Urothelium cell line (cell line): ENCODE measurements at regions not wholly inside any gene's neighbourhood (a gene's known extent, or its start where the extent isn't known, plus 50 kb on each side); places are given as distances from the start of the nearest gene placed in this dataset.
"Not testable (repeated sequence)": the region's sequence is repeated elsewhere in the genome, so short reads cannot be mapped to it uniquely, and the experiment has no call there.

Experiments
- DNase-seq: peaks from one replicate; pipeline ENCODE4 v3.0.0; 2011; ENCODE audit warnings: low spot score, mixed read lengths
- FAIRE-seq: peaks from 2 replicates; lab custom pipeline; 2011; peaks lifted over from hg19 to GRCh38; lab: Jason Lieb, UNC

DNA sequence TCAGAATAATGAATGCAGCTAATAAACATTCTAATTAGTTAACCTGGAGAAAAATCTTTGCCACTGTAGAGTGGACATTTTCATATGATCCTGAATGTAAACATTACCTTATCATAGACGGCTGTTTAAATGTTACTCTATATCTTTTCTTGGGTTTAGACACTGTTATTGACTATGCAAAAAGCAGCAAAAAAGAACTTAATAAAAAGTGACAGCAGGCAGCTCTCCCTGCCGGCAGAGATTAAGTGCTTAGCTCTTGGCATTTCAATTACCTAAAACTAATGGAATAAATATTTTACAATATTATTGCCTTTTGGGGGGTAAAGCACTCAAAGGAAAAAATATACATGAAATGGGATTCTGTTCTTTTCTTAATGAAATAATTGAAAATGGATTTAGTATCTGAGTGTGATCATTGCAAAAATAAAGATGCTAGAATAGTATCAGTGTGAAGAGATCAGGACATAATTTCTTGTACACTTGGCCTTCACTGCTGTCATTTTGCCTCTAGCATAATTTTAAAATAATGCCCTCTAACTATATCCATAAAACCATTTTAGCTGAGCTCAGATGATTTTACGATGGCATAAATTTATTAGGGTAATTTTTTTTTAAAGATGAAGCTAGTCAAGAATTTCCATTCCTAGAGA is 203.4 kb upstream of the DPP10 start:
- DNase-seq: no peak
- FAIRE-seq: no peak

DNA sequence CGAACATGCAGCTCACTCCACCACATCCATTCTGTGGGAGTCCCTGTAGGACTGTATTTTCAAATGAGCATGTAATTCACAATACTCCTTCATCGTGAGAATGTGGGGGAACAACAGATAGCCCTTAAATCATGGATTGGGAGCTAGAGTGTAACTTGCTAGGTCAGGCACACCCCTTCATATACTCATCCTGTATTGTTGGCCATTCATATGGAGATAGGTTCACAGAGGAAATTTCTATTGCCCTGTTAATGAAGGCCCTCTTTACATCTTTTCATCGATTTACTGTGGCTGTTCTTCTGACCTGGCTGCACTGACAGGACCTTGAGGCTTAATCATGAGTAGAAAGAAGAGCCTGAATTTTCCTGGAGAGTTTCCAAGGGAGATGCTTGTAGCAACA is 193.8 kb upstream of the DPP10 start:
- DNase-seq (no peak), FAIRE-seq (no peak)

DNA sequence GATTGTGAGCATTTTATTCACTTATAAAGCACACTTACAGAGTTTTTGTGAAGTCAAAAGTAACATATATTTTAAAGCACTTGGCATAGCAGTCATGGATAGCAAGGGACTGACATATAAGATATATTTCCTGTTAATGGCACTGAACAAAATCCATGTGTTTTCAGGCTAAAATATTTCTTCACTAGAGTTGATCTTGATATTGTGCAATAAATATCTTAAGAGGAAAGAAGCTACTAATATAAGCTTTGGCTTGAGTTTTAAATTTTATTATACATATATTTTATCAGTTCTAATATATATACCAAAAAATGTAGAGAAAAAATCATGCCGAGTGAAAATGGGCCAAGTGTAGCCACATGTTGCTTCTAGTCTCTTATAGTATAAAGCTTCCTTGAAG is 189.7 kb upstream of the DPP10 start:
- FAIRE-seq (no peak), DNase-seq (no peak)

DNA sequence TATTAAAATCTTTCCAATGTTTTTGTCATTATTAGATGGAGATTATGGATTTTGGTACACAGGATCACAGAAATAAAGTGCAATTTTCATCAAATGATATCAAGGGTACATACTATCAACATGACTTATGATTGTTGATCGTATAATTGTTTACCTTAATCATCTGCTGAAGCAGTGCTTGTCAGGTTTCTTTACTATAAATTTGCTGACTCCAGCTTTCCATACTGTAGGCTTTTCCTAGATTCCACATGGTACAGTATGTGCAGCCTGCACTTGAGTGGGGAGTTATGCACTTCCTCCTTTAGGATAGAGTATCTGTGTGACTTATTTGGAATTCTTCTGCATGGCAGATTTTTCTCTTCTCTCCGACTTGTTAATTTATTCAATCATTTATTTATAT is 187.6 kb upstream of the DPP10 start:
- no peak for FAIRE-seq
- DNase-seq: no peak

DNA sequence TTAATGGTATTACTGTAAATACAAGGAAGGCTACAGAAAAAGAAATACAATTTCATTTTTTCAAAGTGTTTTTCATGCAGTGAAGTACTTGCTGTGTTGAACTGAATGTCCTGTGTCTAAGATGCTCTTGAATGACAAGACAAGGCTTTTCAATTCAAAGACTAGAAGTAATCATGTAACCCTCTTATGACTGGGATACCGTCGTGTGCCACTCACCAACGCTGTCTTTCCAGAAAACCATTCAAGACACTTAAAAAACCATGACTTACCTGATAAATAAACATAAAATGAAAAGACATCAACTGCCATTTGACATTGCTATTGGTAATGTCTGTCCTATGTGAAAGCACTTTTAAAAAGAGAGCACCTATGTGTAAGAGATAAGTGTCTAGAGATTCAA is 183.1 kb upstream of the DPP10 start:
- DNase-seq (no peak), FAIRE-seq (no peak)

DNA sequence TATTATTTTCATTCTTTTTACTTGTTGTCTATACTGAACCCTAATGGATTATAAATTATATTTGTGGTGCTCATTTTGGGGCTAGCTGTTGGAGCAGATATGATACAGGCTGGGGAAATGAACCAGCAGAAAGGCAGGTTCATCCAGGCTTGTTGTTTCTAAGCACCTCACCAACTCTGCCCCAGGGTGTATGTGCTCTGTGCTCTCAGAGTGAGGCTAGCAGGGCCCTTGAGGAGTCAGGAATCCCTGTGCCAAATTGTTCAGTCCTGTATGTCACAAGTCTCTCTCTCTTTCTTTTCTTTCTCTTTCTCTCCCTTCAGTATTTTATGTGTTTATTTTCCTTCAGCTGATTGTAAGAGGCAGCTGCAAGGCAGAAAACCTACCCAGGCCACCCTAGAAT is 181.1 kb upstream of the DPP10 start:
- DNase-seq: no peak
- FAIRE-seq: no peak

DNA sequence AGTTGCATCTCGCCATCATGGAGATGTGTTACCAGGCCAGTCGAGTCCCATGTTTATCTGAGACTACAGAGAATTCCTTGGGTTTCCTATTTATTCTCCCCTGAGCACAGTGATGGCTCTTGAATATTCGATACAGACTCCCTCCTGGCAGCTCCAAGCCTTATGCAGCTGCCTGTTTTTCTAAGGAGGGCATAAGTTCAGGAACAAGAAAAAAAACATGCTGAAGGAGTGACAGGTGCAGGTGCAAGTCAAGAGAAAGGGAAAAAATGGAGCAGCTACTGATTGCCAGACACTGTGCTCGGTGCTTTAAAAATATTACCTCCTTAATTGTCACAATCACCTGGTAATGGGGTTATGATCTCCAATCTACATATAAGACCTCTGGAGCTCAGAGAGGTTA is 177.2 kb upstream of the DPP10 start:
- FAIRE-seq: no peak
- DNase-seq: no peak

DNA sequence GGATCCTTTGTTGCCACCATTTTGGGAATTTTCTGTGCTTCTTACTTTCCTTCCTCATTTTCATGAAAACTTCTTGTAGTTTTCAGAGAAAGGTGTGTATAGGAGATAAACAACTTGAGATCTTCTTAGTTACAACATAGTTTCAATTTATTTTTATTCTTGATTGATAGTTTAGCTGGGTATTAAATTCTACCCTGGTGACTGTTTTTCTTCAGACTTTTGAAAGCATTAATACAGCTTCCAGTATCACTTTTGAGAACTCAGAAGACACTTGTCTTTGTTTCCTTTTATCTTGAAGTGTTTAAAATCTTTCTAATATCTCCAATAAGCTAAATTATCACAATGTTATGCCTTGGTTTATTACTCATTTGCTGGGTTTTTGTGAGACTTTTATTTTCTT is 167.5 kb upstream of the DPP10 start:
- no peak for FAIRE-seq

DNA sequence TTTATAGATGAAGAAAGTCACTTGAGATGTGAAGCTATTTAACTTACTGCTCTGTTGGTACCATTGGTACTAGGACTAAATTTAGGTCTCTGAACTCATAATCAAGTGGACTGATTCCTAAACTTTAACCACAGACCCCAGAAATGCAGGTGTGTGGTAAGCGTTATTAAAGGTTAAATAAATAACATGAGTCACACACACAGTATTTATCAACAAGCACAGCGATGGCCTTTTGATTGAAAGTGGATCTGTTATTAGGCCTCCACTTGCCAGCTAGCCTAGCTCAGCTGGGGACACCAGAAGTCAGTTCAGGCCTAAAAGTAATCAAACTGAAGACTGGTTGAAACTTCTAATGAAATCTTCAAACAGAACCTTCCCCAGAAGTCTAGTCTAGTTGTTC is 161.3 kb upstream of the DPP10 start:
- DNase-seq (no peak), FAIRE-seq (no peak)

More for the DNA sequence above, 167.5 kb upstream of the DPP10 start:
- no peak for DNase-seq

DNA sequence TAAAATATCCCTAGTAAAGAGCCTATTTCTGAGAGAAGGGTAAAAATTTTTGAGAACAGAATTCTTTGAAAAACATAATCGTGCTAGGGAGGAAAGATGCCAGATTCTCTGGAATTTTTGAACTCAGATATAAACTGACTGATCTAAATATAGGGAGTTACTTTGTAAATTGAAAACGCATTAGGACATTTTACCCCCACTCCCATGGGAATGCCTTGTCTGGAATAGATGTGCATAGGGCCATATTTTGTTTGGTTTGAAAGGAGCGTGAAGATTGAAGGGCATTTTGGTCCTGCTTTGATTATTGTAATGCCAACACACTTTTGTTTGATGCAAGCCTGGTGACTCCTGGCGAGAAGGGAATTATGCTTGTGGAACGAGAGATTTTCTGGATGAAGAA is 158.7 kb upstream of the DPP10 start:
- no peak for FAIRE-seq
- no peak for DNase-seq

DNA sequence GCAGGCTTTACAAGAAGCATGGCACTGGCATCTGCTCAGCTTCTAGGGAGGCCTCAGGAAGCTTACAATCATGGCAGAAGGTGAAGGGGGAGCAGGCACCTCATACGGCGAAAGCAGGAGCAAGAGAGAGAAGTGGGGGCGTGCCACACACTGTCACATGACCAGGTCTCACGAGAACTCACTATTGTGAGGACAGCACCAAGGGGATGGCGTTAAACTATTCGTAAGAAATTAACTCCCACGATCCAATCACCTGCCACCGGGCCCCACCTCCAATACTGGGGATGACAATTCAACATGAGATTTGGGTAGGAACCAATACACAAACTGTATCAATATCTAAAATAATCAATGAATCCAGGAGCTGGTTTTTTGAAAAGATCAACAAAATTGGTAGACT is 156.0 kb upstream of the DPP10 start:
- FAIRE-seq: no peak
- DNase-seq: no peak

DNA sequence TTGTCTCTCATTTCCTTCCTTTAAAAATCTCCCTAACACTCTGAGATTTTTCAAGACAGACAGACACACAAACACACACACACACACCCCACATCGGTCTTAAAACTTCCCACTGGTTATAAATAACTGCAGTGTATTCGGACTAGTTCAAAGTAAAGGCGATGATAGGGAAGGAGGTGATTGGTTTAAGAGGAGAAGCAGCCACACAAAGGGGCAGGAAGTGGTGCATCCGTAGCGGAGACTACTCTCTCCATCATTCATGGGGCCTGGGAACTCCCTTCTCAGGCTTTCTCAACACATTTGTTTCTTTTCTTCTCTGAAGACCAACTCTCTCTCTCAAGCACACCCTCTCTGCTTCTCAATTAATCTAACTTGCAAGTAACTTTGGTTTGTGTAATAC is 149.1 kb upstream of the DPP10 start:
- no peak for FAIRE-seq
- no peak for DNase-seq

DNA sequence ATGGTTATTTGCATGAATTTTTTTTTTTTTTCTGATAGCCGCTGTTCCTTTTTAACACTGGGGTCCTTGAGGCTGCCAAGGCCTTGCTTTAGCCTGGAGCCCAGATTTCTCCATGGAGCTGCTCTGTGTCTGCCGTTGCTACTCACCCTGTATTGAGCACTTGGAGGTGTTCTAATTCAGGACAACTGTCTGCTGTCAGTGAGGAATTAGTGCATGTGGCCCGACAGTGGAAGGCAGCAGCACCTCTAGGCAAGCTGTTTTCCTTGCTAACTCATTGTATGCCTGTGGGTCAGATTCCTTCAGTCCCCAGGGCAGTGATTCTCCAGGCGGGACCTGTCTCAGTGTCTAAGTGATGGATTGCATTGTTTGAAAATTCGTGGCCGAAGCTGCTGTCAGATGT is 147.7 kb upstream of the DPP10 start:
- FAIRE-seq (peak; percentile 23), DNase-seq (no peak)

DNA sequence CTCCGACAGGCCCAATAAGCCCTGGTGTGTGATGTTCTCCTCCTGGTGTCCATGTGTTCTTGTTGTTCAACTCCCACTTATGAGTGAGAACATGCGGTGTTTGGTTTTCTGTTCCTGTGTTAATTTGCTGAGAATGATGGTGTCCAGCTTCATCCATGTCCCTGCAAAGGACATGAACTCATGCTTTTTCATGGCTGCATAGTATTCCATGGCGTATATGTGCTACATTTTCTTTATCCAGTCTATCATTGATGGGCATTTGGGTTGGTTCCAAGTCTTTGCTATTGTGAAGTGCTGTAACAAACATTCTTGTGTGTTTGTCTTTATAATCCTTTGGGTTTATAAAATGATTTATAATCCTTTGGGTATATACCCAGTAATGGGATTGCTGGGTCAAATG is 142.1 kb upstream of the DPP10 start:
- not testable (repeated sequence) for DNase-seq, FAIRE-seq

DNA sequence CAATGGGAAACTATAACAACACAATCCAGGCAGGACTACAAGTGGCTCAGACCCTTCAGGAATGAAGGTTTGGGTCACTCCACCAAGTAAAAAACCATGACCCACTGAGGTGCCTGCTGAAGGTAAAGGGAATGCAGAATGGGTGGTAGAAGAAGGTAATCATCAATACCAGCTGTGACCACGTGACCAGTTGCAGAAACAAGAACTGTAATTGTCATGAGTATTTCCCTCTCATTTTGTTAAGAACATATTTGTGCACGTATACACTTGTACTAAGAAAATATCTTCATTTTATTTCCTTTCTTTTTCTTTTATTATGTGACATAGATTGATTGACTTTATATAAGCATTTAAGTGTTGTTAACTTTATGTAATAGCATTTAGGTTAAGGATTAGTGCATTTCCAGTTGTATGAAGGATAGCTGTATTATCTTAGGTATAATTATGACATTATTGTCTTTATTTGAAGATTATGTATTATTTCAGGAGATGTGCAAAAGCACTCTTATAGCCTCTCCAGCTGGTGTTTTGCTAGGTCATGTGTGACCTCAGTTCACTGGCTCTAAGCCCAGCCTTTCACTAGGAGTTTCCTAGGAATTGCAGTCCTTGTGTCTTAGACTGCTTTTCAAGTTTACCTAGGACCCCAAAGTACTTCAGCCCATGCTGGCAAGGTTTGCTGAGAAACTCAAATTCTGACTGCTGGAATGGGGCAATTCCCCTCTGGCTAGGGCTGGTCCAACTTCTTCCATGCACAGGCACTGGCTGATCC is 125.7 kb upstream of the DPP10 start:
- DNase-seq (no peak), FAIRE-seq (no peak)

DNA sequence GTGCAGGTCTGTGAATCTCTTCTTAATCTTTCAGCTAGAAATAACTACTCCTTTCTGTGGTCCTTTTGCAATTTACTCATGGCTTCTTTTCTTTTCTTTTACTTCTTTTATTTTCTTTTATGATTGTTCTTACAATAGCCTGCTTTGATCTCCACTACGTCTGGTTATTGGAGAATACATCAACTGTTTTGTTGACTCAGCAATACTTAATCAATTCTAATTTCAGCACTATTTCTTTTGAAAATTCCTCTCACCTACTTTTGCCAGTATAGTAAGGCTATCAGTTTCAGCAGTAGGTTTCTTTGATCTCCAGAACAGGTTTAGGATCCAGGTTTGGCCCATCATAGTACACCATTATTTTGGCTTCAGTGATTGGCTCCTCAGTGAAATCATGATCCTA is 111.8 kb upstream of the DPP10 start:
- no peak for DNase-seq
- FAIRE-seq: no peak

DNA sequence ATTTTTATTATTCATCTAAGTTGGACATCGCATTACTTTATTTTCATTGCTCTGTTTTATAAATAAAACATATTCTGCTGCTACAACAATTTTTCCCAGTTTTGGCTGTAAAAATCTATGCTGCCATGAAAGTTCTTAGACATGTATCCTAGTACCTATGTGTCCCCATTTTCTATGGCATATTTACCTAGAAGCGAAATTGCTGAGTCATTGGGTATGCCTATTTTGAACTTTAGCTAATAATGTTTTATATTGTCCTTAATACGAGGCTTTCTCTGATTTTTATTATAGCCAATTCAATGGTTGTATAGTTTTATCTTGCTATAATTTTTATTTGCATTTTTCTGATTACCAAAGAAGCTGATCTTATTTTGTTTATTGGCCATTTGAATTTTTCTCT is 110.5 kb upstream of the DPP10 start:
- DNase-seq (no peak), FAIRE-seq (no peak)

DNA sequence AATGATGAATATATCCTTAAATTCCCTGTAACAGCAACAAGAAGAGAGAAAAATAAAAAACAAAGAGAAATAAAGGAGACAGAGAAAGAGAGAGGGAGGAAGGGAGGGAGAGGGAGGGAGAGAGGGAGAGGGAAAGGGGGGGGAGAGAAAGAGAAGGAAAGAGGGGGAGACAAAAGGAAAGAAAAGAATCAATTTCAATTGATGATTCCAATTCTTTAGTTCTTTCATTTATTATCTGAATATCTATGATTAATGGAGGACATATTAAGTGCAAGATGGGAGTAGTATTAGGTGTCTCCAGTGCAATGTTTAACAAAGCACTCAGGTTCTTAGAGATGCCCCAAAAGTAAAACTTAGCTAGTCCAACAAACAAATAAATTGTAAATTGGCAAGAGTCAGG is 97.2 kb upstream of the DPP10 start:
- no peak for FAIRE-seq
- no peak for DNase-seq

DNA sequence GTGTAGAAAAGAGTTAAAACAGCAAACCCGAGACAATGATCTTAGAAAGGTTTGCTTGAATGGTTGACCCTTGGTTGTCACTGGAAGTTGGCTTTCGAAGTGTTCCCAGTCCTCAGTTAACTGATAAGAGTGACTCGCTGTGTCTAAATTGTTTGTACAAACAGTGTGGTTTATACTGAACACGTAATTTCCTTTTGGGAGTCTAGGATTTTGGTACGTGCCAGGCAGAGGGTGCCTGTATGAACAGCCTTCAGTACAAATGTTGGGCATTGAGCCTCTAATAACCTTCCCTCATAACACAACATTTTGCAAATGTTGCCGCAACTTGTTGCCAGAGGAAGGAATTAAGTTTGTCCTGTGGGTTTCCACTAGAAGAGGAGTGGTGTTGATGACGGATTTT is 95.8 kb upstream of the DPP10 start:
- DNase-seq (no peak), FAIRE-seq (no peak)

DNA sequence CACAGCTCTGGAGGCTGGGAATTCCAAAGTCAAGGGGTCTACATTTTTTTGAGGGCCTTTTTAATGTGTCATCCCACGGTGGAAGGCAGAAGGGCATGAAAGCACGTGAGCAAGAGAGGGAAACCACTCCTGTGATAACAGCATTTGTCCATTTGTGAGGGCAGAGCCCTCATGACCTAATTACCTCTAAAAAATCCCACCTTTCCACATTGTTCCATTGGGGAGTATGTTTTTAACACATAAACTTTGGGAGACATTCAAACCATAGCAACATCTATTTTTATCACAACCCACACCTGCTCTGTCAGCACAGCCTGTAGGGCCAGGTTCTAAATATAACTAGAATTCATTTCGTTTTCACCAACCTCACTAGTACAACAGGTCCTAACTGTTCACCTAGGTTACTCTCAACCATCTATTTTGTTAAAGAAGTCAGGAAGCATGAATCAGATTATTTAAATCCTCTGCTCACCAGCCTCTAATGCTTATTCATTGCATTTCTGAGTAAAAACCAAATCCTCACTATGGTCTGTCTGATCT is 92.2 kb upstream of the DPP10 start:
- DNase-seq: no peak
- no peak for FAIRE-seq

DNA sequence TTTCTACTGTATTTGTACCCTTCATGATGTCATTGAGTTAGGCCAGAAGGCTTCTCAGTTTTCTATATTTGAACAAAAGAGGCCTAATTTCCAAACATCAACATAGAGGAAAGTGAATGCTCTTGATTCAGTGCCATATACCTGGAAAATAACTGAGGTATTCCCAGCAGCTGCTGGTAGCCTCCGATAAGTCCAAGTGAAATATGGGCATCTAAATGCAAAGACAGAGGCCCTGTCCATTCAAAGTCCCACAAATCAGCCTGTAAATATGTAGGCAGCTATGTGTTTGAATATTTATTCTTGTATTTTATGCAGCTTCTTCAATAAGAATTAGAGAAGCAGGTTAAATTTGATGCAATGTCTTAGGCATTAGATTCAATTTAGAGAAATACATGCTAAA is 89.5 kb upstream of the DPP10 start:
- no peak for FAIRE-seq

DNA sequence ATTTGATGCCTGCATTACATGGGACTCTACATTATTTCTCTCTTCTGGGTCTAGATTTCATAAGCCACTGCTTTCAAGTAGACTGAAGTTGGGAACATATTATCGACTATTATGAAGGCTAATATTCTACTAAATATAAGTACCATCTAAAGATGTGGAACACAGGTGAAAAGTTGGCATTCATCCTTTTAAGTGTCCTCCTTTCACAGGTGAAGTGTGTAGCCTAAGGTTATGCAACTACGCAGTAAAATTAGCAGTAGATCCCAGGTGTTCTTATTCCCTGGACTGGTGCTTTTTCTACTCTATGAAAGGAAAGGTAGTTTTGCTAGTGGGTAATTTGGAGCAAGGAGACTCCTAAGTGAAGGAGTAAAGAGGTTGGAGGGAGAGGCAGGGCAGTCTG is 88.2 kb upstream of the DPP10 start:
- no peak for DNase-seq
- FAIRE-seq: no peak

More for the DNA sequence above, 89.5 kb upstream of the DPP10 start:
- no peak for DNase-seq
